OCI-LY3 (cell line): ENCODE measurements at regions not wholly inside any gene's neighbourhood (a gene's known extent, or its start where the extent isn't known, plus 50 kb on each side); places are given as distances from the start of the nearest gene placed in this dataset.

Source experiments
- EZH2phosphoT487 ChIP-seq: fragments of 200-600 bp; shearing (Covaris generic); IDR thresholded peaks from 2 replicates; pipeline ENCODE4 v1.6.1; 2018; ENCODE audit warnings: antibody characterized with exemption, mixed run types, low read depth
- TF ChIP-seq, protein P1 (sequence below): fragments of 200-600, 300-600 bp; sonication (generic); IDR thresholded peaks from 2 replicates; pipeline ENCODE4 v1.5.1; 2014; ENCODE audit warnings: antibody characterized with exemption, low read length, low read depth

- TF ChIP-seq, protein P1, sequence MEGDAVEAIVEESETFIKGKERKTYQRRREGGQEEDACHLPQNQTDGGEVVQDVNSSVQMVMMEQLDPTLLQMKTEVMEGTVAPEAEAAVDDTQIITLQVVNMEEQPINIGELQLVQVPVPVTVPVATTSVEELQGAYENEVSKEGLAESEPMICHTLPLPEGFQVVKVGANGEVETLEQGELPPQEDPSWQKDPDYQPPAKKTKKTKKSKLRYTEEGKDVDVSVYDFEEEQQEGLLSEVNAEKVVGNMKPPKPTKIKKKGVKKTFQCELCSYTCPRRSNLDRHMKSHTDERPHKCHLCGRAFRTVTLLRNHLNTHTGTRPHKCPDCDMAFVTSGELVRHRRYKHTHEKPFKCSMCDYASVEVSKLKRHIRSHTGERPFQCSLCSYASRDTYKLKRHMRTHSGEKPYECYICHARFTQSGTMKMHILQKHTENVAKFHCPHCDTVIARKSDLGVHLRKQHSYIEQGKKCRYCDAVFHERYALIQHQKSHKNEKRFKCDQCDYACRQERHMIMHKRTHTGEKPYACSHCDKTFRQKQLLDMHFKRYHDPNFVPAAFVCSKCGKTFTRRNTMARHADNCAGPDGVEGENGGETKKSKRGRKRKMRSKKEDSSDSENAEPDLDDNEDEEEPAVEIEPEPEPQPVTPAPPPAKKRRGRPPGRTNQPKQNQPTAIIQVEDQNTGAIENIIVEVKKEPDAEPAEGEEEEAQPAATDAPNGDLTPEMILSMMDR = no peak
- TF ChIP-seq EZH2phosphoT487 = no peak
Observed at GRCh38 chr7:49151146-49151545, 226.8 kb downstream of the CDC14C start.
